ENCODE measurements at regions not wholly inside any gene's neighbourhood (a gene's known extent, or its start where the extent isn't known, plus 50 kb on each side); places are given as distances from the start of the nearest gene placed in this dataset.

DNA sequence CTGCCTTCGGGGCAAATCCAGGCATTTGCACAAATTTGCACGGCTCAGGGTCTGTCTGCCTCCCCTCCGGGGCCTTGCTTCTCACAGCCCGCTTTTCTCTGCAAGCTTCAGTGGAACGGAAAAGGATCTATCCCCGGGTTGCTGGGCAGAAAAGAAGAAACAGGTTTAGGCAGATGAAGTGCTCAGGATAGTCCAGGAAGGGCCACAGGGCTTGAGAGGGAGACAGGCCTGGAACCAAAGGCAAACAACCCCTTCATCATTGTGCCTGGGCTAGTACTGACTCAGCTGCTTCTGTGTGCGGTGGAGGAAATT, 347.8 kb upstream of the TNP1 start:
- DNase-seq = no peak
- Mint-ChIP-seq H3K9me3 (ENCODE audit: unreplicated experiment) (peaks cover 5% of the 10 kb centered on the region), H3K4me1 (ENCODE audit: low read depth, unreplicated experiment) (peaks cover 5% of the 10 kb centered on the region)

DNA sequence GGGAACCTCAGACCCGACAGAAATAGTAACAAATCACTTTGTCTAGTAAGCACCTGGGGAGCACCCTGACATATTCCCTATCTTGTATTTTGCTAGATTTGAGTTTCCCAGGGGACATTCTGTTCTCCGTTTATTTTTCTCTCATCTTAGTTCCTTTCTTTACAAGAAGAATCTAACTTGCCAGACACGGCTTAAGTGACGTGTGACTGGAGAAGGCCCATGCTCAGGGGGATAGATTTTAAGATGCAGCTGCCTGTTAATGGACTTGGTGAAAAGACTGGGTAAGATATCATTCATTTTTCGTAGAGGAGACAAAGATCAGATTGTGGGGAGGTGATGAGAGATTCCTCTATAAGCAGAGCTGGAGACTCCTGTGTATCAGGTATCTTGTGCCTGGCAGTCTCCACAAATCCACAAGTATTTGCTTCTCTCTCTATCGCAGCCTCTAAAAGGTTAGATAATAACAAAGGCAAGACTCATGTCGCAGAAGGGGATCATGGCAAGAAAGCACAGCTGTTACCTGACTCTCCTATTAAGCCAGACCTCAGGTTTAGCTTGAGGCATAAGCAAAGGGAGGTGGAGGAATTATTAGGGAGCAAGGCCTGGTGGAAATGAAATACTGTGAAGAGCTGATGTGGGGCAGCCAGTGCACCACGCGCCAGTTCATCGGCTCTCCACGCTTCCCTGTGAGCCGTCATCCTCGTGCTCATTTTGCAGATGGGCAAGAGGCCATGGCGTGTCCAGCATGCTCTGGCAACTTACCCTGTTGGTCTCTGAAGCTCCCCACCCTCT, 347.2 kb upstream of the TNP1 start:
- no peak overlapping the region for H3K4me3 Mint-ChIP-seq (ENCODE audit: unreplicated experiment)
- peaks cover 6% of the 10 kb centered on the region for H3K36me3 Mint-ChIP-seq (ENCODE audit: unreplicated experiment)
- TF ChIP-seq, protein P1, sequence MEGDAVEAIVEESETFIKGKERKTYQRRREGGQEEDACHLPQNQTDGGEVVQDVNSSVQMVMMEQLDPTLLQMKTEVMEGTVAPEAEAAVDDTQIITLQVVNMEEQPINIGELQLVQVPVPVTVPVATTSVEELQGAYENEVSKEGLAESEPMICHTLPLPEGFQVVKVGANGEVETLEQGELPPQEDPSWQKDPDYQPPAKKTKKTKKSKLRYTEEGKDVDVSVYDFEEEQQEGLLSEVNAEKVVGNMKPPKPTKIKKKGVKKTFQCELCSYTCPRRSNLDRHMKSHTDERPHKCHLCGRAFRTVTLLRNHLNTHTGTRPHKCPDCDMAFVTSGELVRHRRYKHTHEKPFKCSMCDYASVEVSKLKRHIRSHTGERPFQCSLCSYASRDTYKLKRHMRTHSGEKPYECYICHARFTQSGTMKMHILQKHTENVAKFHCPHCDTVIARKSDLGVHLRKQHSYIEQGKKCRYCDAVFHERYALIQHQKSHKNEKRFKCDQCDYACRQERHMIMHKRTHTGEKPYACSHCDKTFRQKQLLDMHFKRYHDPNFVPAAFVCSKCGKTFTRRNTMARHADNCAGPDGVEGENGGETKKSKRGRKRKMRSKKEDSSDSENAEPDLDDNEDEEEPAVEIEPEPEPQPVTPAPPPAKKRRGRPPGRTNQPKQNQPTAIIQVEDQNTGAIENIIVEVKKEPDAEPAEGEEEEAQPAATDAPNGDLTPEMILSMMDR (IDR thresholded peaks at IDR 0.05; ENCODE audit: partially characterized antibody, unreplicated experiment) = no peak
- DNase-seq = no peak
- peaks cover 5% of the 10 kb centered on the region for H3K9me3 Mint-ChIP-seq (ENCODE audit: unreplicated experiment)
- H3K27me3 Mint-ChIP-seq (ENCODE audit: unreplicated experiment) = peaks cover 2% of the 10 kb centered on the region
- H3K4me1 Mint-ChIP-seq (ENCODE audit: low read depth, unreplicated experiment) = peaks cover 5% of the 10 kb centered on the region
- H3K27ac Mint-ChIP-seq (ENCODE audit: unreplicated experiment) = peak overlapping the region; percentile 34

More for the DNA sequence above, 347.8 kb upstream of the TNP1 start:
- TF ChIP-seq, protein P1 (IDR thresholded peaks at IDR 0.05; ENCODE audit: partially characterized antibody, unreplicated experiment) = no peak
- Mint-ChIP-seq H3K4me3 (ENCODE audit: unreplicated experiment) (no peak overlapping the region), H3K27ac (ENCODE audit: unreplicated experiment) (no peak overlapping the region), H3K36me3 (ENCODE audit: unreplicated experiment) (peaks cover 6% of the 10 kb centered on the region), H3K27me3 (ENCODE audit: unreplicated experiment) (peaks cover 2% of the 10 kb centered on the region)

DNA sequence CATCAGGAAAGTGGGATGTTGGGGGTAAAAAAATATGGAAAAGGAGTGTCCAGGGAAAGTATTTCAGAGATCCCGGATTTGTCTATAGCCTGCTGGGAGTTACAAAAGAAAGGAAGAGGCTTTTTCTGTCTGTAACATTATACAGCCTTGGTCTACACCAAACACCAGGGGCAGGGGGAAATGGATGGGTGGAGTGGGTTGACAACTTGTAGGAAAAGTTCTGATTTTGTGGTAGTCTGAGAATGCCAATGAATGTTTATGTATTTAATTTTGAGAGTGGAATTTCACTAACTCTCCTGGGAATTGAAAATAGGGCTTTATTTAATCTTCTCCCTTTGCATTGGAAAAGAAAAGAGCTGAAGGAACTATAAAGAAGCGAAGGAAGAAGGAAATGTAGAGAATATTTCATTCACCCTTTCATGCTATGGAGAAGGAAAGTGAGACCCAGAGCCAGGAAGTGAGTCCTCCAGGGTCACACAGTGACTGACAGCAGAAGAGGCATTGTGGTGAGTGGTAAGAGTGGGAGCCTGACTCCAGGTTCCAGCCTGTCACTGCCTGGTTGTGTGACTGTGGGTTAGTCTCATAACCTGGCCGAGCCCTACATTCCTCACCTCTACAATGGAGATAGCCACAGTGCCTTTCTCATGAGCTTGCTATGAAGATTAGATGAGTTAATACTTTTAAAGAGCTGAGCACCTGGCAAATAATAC, 346.3 kb upstream of the TNP1 start:
- Mint-ChIP-seq H3K27ac (ENCODE audit: unreplicated experiment) (no peak overlapping the region), H3K9me3 (ENCODE audit: unreplicated experiment) (peaks cover 5% of the 10 kb centered on the region), H3K4me3 (ENCODE audit: unreplicated experiment) (no peak overlapping the region), H3K27me3 (ENCODE audit: unreplicated experiment) (peaks cover 2% of the 10 kb centered on the region), H3K36me3 (ENCODE audit: unreplicated experiment) (peaks cover 6% of the 10 kb centered on the region), H3K4me1 (ENCODE audit: low read depth, unreplicated experiment) (peaks cover 5% of the 10 kb centered on the region)
- TF ChIP-seq, protein P1 (IDR thresholded peaks at IDR 0.05; ENCODE audit: partially characterized antibody, unreplicated experiment) = no peak
- DNase-seq = no peak

DNA sequence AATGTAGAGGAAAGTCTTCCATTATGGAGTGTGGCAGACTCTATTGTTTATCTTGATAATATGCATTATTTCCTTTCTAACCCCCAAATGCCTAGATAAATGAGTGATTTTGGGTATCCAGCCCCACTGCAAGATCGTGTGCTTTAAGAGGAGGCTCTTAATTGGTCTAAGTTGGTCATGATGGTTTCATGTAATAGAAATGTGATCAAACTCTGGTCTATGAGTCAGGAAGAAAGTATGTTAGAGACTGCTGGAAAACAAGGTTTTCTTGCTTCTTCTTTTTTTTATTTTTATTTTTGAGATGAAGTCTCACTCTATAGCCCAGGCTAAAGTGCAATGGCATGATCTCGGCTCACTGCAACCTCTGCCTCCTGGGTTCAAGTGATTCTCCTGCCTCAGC, 344.5 kb upstream of the TNP1 start:
- H3K9me3 Mint-ChIP-seq (ENCODE audit: unreplicated experiment) = peaks cover 4% of the 10 kb centered on the region
- peaks cover 2% of the 10 kb centered on the region for H3K27me3 Mint-ChIP-seq (ENCODE audit: unreplicated experiment)
- H3K4me3 Mint-ChIP-seq (ENCODE audit: unreplicated experiment) = no peak overlapping the region
- H3K27ac Mint-ChIP-seq (ENCODE audit: unreplicated experiment) = no peak overlapping the region
- peaks cover 6% of the 10 kb centered on the region for H3K36me3 Mint-ChIP-seq (ENCODE audit: unreplicated experiment)
- peaks cover 5% of the 10 kb centered on the region for H3K4me1 Mint-ChIP-seq (ENCODE audit: low read depth, unreplicated experiment)
- no peak for DNase-seq
- TF ChIP-seq, protein P1 (IDR thresholded peaks at IDR 0.05; ENCODE audit: partially characterized antibody, unreplicated experiment) = no peak

DNA sequence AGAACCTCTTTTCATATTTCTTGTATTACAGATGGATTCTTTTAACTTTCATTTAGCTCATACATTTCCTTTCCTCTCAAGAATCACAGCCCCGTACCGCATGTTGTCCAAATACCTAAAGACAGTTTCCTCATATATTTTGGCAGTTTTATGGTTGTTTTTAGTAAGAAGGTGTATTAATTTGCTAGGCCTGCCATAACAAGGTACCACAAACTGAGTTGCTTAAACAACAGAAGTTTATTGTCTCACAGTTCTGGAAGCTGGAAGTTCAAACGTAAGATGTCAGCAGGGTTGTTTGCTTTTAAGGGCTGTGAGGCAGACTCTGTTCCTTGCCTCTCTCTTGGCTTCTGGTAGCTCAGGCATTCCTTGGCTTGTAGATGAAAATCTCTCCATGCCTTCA, 343.2 kb upstream of the TNP1 start:
- Mint-ChIP-seq H3K4me3 (ENCODE audit: unreplicated experiment) (no peak overlapping the region), H3K27me3 (ENCODE audit: unreplicated experiment) (peaks cover 2% of the 10 kb centered on the region)

More for the DNA sequence above, 343.2 kb upstream of the TNP1 start:
- no peak overlapping the region for H3K27ac Mint-ChIP-seq (ENCODE audit: unreplicated experiment)
- H3K36me3 Mint-ChIP-seq (ENCODE audit: unreplicated experiment) = peaks cover 6% of the 10 kb centered on the region
- peaks cover 11% of the 10 kb centered on the region for H3K4me1 Mint-ChIP-seq (ENCODE audit: low read depth, unreplicated experiment)
- H3K9me3 Mint-ChIP-seq (ENCODE audit: unreplicated experiment) = peaks cover 2% of the 10 kb centered on the region
- no peak for DNase-seq
- TF ChIP-seq, protein P1 (IDR thresholded peaks at IDR 0.05; ENCODE audit: partially characterized antibody, unreplicated experiment) = no peak

All from glutamatergic neuron (in vitro differentiated cells).